ENCODE measurements at regions not wholly inside any gene's neighbourhood (a gene's known extent, or its start where the extent isn't known, plus 50 kb on each side); places are given as distances from the start of the nearest gene placed in this dataset.

- no peak for TF ChIP-seq SP1 (IDR thresholded peaks at IDR 0.05)
- DNase-seq (ENCODE audit: extremely low spot score), result no peak
- ChIA-PET POLR2A (no interaction called here), CTCF (no interaction called here)
Measured at GRCh38 chr12:111193067-111193466, 175.8 kb downstream of the PHETA1 start.

GRCh38 chr12:111192647-111193046 is 176.2 kb downstream of the PHETA1 start:
- no peak for DNase-seq (ENCODE audit: extremely low spot score)
- TF ChIP-seq CTBP1 (IDR thresholded peaks at IDR 0.05; ENCODE audit: borderline replicate concordance) (no peak), LEF1 (IDR thresholded peaks at IDR 0.05; ENCODE audit: borderline replicate concordance) (no peak)
- POLR2A ChIA-PET, result no interaction called here
- CTCF ChIA-PET, result no interaction called here

GRCh38 chr12:111190741-111191526 is 178.0 kb downstream of the PHETA1 start:
- no peak for TF ChIP-seq CTBP1 (IDR thresholded peaks at IDR 0.05; ENCODE audit: borderline replicate concordance)
- no peak for TF ChIP-seq SUZ12 (IDR thresholded peaks at IDR 0.05)
- no peak for TF ChIP-seq LEF1 (IDR thresholded peaks at IDR 0.05; ENCODE audit: borderline replicate concordance)
- no peak for TF ChIP-seq SP1 (IDR thresholded peaks at IDR 0.05)
- TF ChIP-seq BHLHE40 (IDR thresholded peaks at IDR 0.05; ENCODE audit: borderline replicate concordance), result no peak
- TF ChIP-seq FOXM1 (IDR thresholded peaks at IDR 0.05; ENCODE audit: borderline replicate concordance), result no peak
- TF ChIP-seq ZNF384 (IDR thresholded peaks at IDR 0.05), result no peak
- no peak for TF ChIP-seq L3MBTL2 (conservative IDR thresholded peaks at IDR 0.05)
- no peak for TF ChIP-seq TARDBP (IDR thresholded peaks at IDR 0.05)
- TF ChIP-seq FOXK2 (IDR thresholded peaks at IDR 0.05), result no peak
- TF ChIP-seq ARNT (IDR thresholded peaks at IDR 0.05), result no peak
- TF ChIP-seq ELF4 (IDR thresholded peaks at IDR 0.05), result no peak
- no peak for TF ChIP-seq FOXA1 (IDR thresholded peaks at IDR 0.05)
- no peak for TF ChIP-seq HDGF (IDR thresholded peaks at IDR 0.05; ENCODE audit: borderline replicate concordance)
- no peak for TF ChIP-seq NFRKB (IDR thresholded peaks at IDR 0.05)
- ChIA-PET POLR2A (no interaction called here), CTCF (no interaction called here)

GRCh38 chr12:111189792-111190191 is 179.1 kb downstream of the PHETA1 start:
- DNase-seq (ENCODE audit: extremely low spot score), result no peak
- no peak for TF ChIP-seq L3MBTL2 (conservative IDR thresholded peaks at IDR 0.05)
- TF ChIP-seq FOXK2 (IDR thresholded peaks at IDR 0.05), result no peak
- TF ChIP-seq LEF1 (IDR thresholded peaks at IDR 0.05; ENCODE audit: borderline replicate concordance), result no peak
- no peak for TF ChIP-seq NFRKB (IDR thresholded peaks at IDR 0.05)
- no peak for TF ChIP-seq FOXA1 (IDR thresholded peaks at IDR 0.05)
- TF ChIP-seq TARDBP (IDR thresholded peaks at IDR 0.05), result no peak
- no peak for TF ChIP-seq PKNOX1 (IDR thresholded peaks at IDR 0.05)
- TF ChIP-seq HDGF (IDR thresholded peaks at IDR 0.05; ENCODE audit: borderline replicate concordance), result no peak
- TF ChIP-seq CTBP1 (IDR thresholded peaks at IDR 0.05; ENCODE audit: borderline replicate concordance), result no peak
- no peak for TF ChIP-seq SP1 (IDR thresholded peaks at IDR 0.05)
- no peak for TF ChIP-seq ARNT (IDR thresholded peaks at IDR 0.05)
- CTCF ChIA-PET, result no interaction called here
- POLR2A ChIA-PET, result no interaction called here

More at GRCh38 chr12:111190741-111191526, 178.0 kb downstream of the PHETA1 start:
- no peak for DNase-seq (ENCODE audit: extremely low spot score)

DNA sequence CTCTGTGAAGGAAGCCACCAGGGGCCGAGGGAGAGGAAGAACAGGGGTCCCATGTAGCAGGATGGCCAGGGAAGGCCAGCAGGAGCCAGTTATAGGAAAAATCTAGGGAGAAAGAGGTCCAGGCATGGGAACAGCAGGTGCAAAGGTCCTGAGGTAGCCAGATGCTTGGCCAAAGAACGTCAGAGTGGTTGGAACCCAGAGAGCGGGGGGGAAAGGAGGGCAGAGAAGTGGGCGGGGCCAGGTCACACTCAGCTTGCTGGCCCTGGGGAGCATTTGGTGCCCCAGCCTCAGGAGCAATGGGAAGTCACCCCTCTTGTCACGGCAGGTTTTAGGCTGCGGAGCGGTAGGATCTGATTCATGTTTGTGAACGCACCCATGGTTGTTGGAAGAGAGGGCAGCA is 180.5 kb downstream of the PHETA1 start:
- DNase-seq (ENCODE audit: extremely low spot score), result no peak
- CTCF ChIA-PET, result no interaction called here
- no peak for TF ChIP-seq HDGF (IDR thresholded peaks at IDR 0.05; ENCODE audit: borderline replicate concordance)
- TF ChIP-seq PKNOX1 (IDR thresholded peaks at IDR 0.05), result no peak
- no peak for TF ChIP-seq FOXM1 (IDR thresholded peaks at IDR 0.05; ENCODE audit: borderline replicate concordance)
- TF ChIP-seq TARDBP (IDR thresholded peaks at IDR 0.05), result no peak
- TF ChIP-seq CTBP1 (IDR thresholded peaks at IDR 0.05; ENCODE audit: borderline replicate concordance), result no peak
- no peak for TF ChIP-seq NFRKB (IDR thresholded peaks at IDR 0.05)
- no peak for TF ChIP-seq ARNT (IDR thresholded peaks at IDR 0.05)
- no peak for TF ChIP-seq FOXA1 (IDR thresholded peaks at IDR 0.05)
- TF ChIP-seq ELF4 (IDR thresholded peaks at IDR 0.05), result no peak
- POLR2A ChIA-PET, result no interaction called here

DNA sequence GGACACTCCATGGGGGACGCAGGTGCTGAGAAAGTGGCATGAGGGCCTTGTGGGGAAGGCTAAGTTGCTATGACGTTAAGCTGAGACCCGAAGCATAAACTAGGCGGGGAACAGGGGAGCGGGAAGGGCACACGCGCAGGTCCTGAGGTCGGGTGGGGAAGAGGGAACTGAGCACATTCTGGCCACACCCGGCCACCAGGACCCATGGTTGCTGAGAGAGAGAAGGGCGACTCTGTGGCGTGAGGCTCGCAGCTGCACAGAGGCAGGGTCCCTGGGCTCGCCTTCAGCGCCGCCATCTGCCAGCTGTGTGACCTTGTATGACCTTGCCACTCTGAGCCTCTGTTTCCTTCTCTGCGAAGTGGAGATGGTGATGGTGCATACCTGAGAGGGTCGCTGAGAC is 182.5 kb downstream of the PHETA1 start:
- ChIA-PET CTCF (no interaction called here), POLR2A (no interaction called here)
- TF ChIP-seq ELF4 (IDR thresholded peaks at IDR 0.05) (no peak), SUZ12 (IDR thresholded peaks at IDR 0.05) (no peak), PKNOX1 (IDR thresholded peaks at IDR 0.05) (no peak), ZNF384 (IDR thresholded peaks at IDR 0.05) (no peak), ARNT (IDR thresholded peaks at IDR 0.05) (no peak), HDGF (IDR thresholded peaks at IDR 0.05; ENCODE audit: borderline replicate concordance) (no peak), FOXM1 (IDR thresholded peaks at IDR 0.05; ENCODE audit: borderline replicate concordance) (no peak)
- DNase-seq (ENCODE audit: extremely low spot score), result no peak

DNA sequence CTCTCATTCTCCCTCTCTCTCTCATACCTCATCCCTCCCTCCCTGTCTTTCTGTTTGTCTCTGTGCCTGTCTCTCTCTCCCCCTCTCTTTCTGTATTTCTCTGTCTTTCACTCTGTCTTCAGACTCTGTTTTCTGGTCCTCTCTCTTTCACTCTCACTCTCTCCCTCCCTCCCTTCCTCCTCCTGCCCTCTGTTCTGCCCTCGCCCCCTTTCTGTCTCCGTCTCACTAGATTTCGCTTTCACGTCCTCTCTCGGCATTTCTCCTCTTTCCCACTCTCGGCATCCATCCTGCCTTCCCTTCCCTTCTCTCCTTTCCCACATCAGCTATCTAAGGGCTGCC is 183.0 kb downstream of the PHETA1 start:
- ChIA-PET CTCF (no interaction called here), POLR2A (no interaction called here)
- no peak for DNase-seq (ENCODE audit: extremely low spot score)
- TF ChIP-seq ARNT (IDR thresholded peaks at IDR 0.05), result no peak
- no peak for TF ChIP-seq BHLHE40 (IDR thresholded peaks at IDR 0.05; ENCODE audit: borderline replicate concordance)
- TF ChIP-seq NFRKB (IDR thresholded peaks at IDR 0.05), result no peak
- TF ChIP-seq CTBP1 (IDR thresholded peaks at IDR 0.05; ENCODE audit: borderline replicate concordance), result no peak
